ENCODE measurements at regions not wholly inside any gene's neighbourhood (a gene's known extent, or its start where the extent isn't known, plus 50 kb on each side); places are given as distances from the start of the nearest gene placed in this dataset.

DNA sequence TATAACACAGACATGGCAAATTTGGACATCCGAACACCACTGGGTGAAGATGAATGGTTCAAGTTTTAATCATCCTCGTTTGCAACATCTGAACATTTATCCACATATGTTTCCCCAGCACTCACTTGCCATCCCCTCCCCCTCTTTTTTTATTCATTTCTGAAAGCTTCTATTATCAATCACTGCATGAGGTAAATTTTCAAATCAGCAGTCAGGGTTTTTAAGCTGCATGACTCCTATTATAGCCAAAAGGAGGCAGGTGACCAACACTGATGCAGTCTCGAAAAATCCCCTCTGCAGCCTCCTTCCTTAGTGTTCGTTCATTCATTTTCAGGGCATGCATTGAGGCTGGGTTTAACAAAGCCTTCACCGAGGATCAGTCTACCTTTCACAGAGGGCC, 530.8 kb upstream of the JARID2 start (continued):
- TF ChIP-seq EEA1 (CRISPR knock-in tag; IDR thresholded peaks at IDR 0.05; ENCODE audit: borderline replicate concordance) (no peak), ZNF207 (IDR thresholded peaks at IDR 0.05; ENCODE audit: borderline replicate concordance) (no peak), SP4 (CRISPR knock-in tag; IDR thresholded peaks at IDR 0.05) (no peak), ZSCAN22 (CRISPR knock-in tag; IDR thresholded peaks at IDR 0.05) (no peak), SOX13 (IDR thresholded peaks at IDR 0.05) (no peak), SOX13 (CRISPR knock-in tag; conservative IDR thresholded peaks at IDR 0.05 in 1 of 2, IDR thresholded peaks at IDR 0.05 in 1 of 2) (no peak), PPARG (CRISPR knock-in tag; conservative IDR thresholded peaks at IDR 0.05) (no peak), ATF4 (CRISPR knock-in tag; IDR thresholded peaks at IDR 0.05) (no peak)
- TF ChIP-seq, protein P1, sequence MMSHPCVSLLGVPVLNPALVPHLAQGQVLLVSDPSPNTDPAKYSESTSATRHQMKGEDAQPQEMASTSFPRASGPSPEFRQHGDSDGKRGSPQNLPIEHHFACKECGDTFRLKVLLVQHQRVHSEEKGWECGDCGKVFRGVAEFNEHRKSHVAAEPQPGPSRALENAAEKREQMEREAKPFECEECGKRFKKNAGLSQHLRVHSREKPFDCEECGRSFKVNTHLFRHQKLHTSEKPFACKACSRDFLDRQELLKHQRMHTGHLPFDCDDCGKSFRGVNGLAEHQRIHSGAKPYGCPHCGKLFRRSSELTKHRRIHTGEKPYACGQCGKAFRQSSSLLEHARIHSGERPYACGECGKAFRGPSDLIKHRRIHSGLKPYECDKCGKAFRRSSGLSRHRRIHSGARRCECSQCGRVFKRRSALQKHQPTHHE (CRISPR knock-in tag; IDR thresholded peaks at IDR 0.05; ENCODE audit: borderline replicate concordance) = no peak
- TF ChIP-seq, protein P2, sequence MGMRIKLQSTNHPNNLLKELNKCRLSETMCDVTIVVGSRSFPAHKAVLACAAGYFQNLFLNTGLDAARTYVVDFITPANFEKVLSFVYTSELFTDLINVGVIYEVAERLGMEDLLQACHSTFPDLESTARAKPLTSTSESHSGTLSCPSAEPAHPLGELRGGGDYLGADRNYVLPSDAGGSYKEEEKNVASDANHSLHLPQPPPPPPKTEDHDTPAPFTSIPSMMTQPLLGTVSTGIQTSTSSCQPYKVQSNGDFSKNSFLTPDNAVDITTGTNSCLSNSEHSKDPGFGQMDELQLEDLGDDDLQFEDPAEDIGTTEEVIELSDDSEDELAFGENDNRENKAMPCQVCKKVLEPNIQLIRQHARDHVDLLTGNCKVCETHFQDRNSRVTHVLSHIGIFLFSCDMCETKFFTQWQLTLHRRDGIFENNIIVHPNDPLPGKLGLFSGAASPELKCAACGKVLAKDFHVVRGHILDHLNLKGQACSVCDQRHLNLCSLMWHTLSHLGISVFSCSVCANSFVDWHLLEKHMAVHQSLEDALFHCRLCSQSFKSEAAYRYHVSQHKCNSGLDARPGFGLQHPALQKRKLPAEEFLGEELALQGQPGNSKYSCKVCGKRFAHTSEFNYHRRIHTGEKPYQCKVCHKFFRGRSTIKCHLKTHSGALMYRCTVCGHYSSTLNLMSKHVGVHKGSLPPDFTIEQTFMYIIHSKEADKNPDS (CRISPR knock-in tag; IDR thresholded peaks at IDR 0.05) = no peak

All from HepG2 (cell line).